Cardiac septum (tissue), 1 donor: ENCODE measurements at regions not wholly inside any gene's neighbourhood (a gene's known extent, or its start where the extent isn't known, plus 50 kb on each side); places are given as distances from the start of the nearest gene placed in this dataset.

ENCODE experiments used
- DNase-seq: peaks from one replicate; pipeline ENCODE4 v3.0.0-alpha.2; 2020; ENCODE audit warnings: low spot score
- intact Hi-C: fragments of 100-400 bp; cut with DNase I; formaldehyde crosslinking; loops from one replicate; pipeline ENCODE4 v1.14.0; 2022
- donor health status: DM: no; HTN: no; CAD: no.

- no peak for DNase-seq
- intact Hi-C loops, result no loop called here
Measured at GRCh38 chr1:36743286-36744005, 260.7 kb upstream of the CSF3R start.

DNA sequence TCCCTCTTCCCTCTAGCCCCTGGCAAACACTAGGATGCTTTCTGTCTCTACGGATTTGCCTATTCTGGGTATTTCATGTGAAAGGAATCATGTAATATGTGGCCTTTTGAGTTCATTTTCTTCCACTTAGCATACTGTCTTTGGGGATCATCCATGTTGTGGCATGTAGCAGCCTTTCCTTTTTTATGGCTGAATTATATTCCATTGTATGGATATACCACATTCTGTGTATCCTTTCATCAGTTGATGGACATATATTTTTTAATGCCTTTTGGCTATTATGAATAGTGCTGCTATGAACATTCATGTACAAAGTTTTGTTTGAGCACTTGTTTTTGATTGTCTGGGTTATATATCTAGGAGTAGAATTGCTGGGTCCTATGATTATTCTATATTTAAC lies 258.4 kb upstream of the CSF3R start:
- DNase-seq, result no peak
- intact Hi-C loops, result no loop called here

GRCh38 chr1:36740446-36740845 lies 257.7 kb upstream of the CSF3R start:
- no peak for DNase-seq
- intact Hi-C loops, result no loop called here

DNA sequence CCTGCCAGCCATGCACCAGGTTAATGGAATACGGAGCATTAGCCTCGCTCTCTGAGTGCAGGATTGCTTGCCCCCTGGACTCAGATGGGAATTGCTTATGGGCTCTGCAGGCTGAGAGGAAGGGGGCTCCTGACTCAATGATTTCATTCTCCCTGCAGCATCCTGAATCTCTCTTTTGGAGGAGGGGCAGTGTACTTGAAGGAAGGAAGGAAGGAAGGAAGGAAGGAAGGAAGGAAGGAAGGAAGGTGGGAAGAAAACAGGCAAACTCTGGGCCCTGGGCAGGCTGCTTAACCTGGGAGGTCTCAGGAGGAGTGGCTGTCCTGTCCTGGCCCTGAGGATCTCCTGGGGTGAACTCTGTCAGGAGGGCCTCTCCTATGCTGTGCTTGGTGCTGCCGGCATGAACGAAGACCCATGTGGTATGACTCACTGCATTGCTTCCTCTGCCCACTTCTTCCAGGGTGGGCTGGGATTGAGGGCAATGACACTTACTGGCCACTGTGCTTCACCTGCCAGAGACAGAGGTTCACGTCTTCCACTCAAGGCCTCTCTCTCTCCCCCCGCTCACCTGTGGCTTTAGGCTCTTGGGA lies 257.1 kb upstream of the CSF3R start:
- intact Hi-C loops, result no loop called here
- no peak for DNase-seq

DNA sequence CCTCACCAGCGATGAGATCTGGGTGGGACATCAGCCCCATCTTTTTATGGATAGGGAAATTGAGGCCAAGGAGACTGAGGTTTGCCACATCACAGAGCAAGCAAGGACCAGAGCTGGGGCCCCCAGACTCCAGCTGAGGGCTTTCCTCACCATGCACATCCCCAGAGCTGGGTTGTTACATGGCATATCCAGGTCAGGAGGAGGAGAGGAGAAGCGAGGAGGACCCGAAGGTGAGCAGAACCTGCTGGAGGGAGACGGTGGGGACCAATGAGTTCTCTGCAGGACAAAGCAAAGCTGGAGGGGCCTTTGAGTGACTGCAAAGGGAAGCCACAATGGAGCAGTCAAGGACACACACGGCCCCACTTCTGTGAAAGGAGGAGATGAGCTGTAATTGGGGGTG lies 255.5 kb upstream of the CSF3R start:
- intact Hi-C loops, result no loop called here
- DNase-seq, result no peak

DNA sequence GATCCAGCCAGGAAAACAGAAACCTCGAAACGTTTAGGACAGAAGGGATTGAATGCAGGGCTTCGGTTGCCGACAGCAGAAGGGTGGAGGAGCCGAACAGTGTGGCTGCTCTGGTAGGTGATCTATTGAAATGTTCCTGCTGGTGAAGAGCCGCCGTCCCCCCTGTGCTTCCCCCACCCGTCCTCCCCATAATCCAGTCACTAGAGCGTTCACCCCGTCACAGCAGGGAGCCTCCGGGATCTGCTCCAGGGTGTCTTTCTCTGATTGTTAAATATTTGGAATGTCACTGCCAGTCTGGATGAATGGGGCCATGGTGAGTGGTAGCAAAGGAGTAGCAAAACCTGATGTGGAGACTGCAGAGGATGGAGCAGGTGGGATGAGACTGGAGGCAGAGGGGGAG lies 255.1 kb upstream of the CSF3R start:
- DNase-seq, result no peak
- intact Hi-C loops, result no loop called here

GRCh38 chr1:36737038-36737555 lies 254.4 kb upstream of the CSF3R start:
- DNase-seq, result no peak
- intact Hi-C loops, result no loop called here

- intact Hi-C loops, result no loop called here
- no peak for DNase-seq
Measured at GRCh38 chr1:36735939-36736730, 253.4 kb upstream of the CSF3R start.

DNA sequence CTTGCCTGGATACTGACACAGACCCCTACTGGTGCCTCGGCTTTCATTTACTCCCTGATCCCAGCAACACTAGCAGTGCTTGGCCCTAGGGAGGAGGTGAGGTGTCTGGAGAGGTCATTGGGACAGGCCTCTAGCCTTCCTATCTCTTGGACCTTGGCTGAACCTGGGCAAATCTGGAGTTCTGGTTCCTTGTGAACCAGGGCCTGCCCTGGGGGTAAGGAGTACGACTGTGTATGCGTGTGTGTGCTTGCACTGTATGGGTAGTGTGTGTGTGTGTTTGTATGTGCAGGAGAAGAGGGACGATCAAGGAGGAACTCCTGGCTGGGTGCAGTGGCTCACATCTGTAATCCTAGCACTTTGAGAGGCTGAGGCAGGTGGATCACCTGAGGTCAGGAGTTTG lies 252.7 kb upstream of the CSF3R start:
- no peak for DNase-seq

GRCh38 chr1:36734356-36734755 lies 251.6 kb upstream of the CSF3R start:
- DNase-seq, result no peak
- intact Hi-C loops, result no loop called here

More for the DNA sequence above, 252.7 kb upstream of the CSF3R start:
- intact Hi-C loops, result no loop called here

DNA sequence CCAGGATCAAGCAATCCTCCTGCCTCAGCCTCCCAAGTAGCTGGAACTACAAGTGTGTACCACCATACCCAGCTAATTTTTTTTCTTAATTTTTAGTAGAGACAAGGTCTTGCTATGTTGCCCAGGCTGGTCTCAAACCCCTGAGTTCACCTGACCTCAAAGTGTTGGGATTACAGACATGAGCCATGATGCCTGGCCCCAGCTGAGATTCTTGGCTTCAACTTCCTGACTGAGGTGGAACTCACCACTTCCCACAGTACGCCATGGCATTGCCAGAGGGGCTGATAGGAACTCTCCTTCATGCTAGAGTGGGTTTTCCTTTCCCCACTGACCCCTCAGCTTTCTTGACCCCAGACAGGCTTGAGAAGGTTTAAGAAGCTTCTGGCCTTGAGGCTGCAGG lies 251.0 kb upstream of the CSF3R start:
- no peak for DNase-seq
- intact Hi-C loops, result no loop called here

DNA sequence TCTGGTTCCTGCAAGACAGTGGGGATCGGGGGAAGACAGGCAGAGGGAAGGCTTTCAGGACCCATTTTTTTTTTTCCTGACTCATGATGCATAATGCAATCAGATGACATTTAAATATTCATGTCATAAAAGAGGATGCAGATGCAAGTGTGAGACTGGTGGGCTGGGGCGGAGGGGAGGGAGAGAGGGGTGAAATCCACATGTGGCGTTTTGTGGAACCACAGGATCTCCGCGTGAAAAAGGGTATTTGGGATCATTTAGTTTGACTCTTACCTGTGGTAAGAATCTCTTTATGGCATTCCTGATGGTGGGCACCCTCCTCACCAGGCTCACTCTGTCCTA lies 249.3 kb upstream of the CSF3R start:
- intact Hi-C loops, result no loop called here
- no peak for DNase-seq

DNA sequence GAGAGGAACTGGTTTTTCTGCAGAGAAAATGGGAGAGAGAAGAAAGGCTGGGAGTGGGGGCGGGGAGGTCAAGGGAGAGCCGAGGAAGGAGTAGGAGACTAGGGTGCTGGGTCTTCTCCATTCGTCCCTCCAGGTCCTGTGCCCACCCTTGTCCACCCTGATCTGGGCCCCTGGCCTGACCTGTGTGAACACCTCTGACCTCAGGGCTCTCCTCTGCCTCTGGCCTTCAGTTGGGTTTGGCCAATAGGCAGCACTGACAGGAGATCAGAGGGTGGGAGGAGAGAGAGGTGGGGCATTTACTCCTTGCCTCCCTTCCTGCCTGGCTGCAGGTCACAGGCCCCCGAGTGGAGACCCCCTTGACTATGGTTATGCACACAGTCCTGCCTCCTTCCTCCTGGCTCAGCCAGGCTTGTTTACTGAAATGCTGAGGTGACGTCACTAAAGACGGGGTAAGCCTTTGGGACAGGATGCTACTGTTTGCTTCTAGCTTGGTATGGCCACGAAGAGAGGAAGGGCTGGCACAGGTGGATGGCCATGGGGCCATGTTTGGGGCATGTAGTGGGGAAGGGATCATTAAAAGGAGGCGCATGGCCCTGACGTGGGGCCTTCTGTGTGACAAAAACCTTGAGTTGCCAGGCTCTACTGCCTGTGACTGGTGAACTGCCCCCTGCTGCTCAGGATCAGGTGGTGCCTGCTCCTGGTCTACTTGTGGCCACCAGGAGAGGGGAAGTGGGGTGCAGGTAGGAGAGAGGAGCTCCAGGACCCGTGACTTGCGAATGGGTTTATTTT lies 248.7 kb upstream of the CSF3R start:
- no peak for DNase-seq
- intact Hi-C loops, result no loop called here

- no peak for DNase-seq
- intact Hi-C loops, result no loop called here
Measured at GRCh38 chr1:36730599-36730998, 247.9 kb upstream of the CSF3R start.

- DNase-seq, result no peak
- intact Hi-C loops, result no loop called here
Measured at GRCh38 chr1:36729716-36730510, 247.2 kb upstream of the CSF3R start.

DNA sequence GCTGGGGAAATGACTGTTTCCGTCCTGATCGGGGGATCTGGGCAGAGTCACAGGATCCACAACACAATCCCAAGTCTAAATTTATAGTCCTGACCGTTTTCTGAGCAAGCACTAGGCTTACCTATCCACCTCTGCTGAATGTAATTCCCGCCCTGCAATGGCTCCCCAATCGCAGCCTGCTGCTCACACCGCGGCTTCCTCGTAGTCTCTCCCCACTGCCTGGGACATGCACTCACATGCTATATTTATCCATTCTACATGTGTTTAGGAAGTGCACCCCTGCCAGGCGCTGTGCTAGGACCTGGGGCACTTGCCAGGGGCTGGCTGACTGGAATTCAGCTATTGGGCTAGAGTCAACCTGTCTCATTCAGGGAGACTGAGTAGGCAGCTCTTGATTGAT lies 246.6 kb upstream of the CSF3R start:
- intact Hi-C loops, result no loop called here
- no peak for DNase-seq

DNA sequence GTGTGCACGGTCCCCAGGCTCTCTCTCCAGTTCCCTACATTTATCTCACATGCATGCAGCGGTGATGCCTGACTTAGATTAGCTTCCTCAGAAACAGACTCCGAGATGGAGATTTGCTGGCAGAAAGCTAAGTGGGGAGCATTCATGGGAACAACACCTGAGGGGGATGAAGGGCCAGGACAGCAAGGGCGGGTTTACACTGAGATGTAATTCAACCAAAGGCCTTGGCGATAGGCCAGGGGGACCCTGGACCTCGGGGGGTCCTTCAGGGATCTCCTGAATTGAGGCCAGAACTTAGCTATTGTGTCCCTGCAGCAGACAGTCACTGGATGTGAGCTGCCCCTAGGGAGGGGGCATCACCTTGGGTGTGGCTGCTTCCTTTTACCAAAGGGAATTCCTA lies 246.1 kb upstream of the CSF3R start:
- DNase-seq, result no peak
- intact Hi-C loops, result no loop called here

GRCh38 chr1:36728051-36728450 lies 245.3 kb upstream of the CSF3R start:
- intact Hi-C loops, result no loop called here

DNA sequence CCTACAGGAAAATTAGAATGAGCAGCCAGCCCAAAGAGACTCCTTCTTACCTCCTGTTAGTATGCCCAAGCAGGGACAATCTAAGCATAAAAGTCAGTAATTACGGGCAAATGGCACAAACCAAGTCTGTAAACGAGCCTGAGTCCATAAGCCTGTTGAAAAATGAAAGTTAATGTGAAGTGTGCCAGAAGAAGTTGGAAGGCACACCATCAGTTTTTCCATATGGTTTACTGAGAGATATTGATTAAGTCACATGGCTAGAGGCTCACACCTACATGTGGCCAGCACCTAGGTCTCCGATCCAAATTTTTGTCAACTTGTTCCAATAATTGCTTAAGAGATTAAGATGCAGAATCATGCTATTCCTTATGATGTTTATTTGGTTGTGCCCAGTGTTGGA lies 242.4 kb upstream of the CSF3R start:
- DNase-seq, result no peak
- intact Hi-C loops, result no loop called here

More at GRCh38 chr1:36728051-36728450, 245.3 kb upstream of the CSF3R start:
- no peak for DNase-seq
